Heart left ventricle (tissue), 16 donors: ENCODE measurements at regions not wholly inside any gene's neighbourhood (a gene's known extent, or its start where the extent isn't known, plus 50 kb on each side); places are given as distances from the start of the nearest gene placed in this dataset.

Experiments used
- ATAC-seq, 4 donors: fragments of 200-7000 bp; cut with Tn5 transposase; one replicate each; pipeline ENCODE4 v1.9.1; 2020 to 2022; ENCODE audit warnings: moderate library complexity in 4 of 4, mild to moderate bottlenecking in 3 of 4, moderate number of reproducible peaks in 1 of 4
- DNase-seq, 5 donors: peaks; one replicate each; pipeline ENCODE4 v3.0.0-alpha.2; 2020
- H3K27ac ChIP-seq, 12 donors: fragments of 200-600 bp; sonication (generic) in 4 of 12; one replicate each; pipeline versions ENCODE4 v1.5.0 to v1.8.0; 2016 to 2022; ENCODE audit warnings: mild to moderate bottlenecking in 2 of 12
- H3K27me3 ChIP-seq, 9 donors: fragments of 200-600 bp; sonication (generic) in 2 of 9; one replicate each; pipeline versions ENCODE4 v1.5.1 to v1.8.0; 2016 to 2022; ENCODE audit warnings: mild to moderate bottlenecking in 3 of 9
- H3K36me3 ChIP-seq, 9 donors: fragments of 200-600 bp; sonication (generic) in 2 of 9; one replicate each; pipeline versions ENCODE4 v1.5.0 to v1.8.0; 2018 to 2022; ENCODE audit warnings: mild to moderate bottlenecking in 2 of 9
- H3K4me1 ChIP-seq, 12 donors: fragments of 200-600 bp; sonication (generic) in 4 of 12; one replicate each; pipeline versions ENCODE4 v1.5.0 to v1.8.0; 2016 to 2022; ENCODE audit warnings: mild to moderate bottlenecking in 3 of 12
- H3K4me3 ChIP-seq, 12 donors: fragments of 200-600 bp; sonication (generic) in 4 of 12; one replicate each; pipeline versions ENCODE4 v1.5.0 to v1.8.0; 2017 to 2022; ENCODE audit warnings: mild to moderate bottlenecking in 9 of 12, moderate library complexity in 4 of 12
- H3K9me3 ChIP-seq, 12 donors: fragments of 200-600 bp; sonication (generic) in 4 of 12; one replicate each; pipeline versions ENCODE4 v1.5.0 to v1.8.0; 2016 to 2022; ENCODE audit warnings: mild to moderate bottlenecking in 1 of 12
- POLR2A ChIP-seq, 2 donors: fragments of 450-650 bp; IDR thresholded peaks; one replicate each; pipeline ENCODE4 v1.6.1; 2017; ENCODE audit warnings: antibody characterized with exemption in 2 of 2, mild to moderate bottlenecking in 2 of 2, moderate library complexity in 2 of 2
- WGBS, 4 donors: extraction: QIAGEN DNeasy Blood & Tissue Kit in 2 of 4; methylation state at CpG; one replicate each; pipeline versions ENCODE4 v1.1.5 to v1.1.7; 2013 to 2018; 5-methylcytosine and 5-hydroxymethylcytosine counted together
- intact Hi-C, 10 donors: fragments of 100-400 bp; cut with DNase I; formaldehyde crosslinking; loops; one replicate each; pipeline versions ENCODE4 v1.11.1 to v1.14.2; 2022
- TF ChIP-seq, protein P1 (sequence below), 12 donors: fragments of 200-600 bp; sonication (generic) in 4 of 12; IDR thresholded peaks; one replicate each; pipeline versions ENCODE4 v1.5.0 to v1.8.0; 2018 to 2022; ENCODE audit warnings: antibody characterized with exemption in 12 of 12, mild to moderate bottlenecking in 5 of 12
- donor health status: ischemic (EF 13 %, LVEDD 7.1; RV severe dilation, severe dysfunction).
- donor health status: healthy with polysubstance abuse.
- donor health status: DM: no; HTN: yes; CAD: no.
- donor health status: DM: no; HTN: no; CAD: no.
- donor health status: ischemic (EF 25% LVEDD 6.9; RV normal size, moderate dysfunction).
- donor health status: ischemic (EF 25% LVEDD 5.7; RV mildly dilated, moderate dysfunction).
- donor health status: healthy.
- donor health status: DM: yes; HTN: yes; CAD: no.
- donor health status: ischemic (EF 35%, LVEDD 5.7; RV mildly dilated, moderate dysfunction).
- donor health status: nonischemic (EF 11% LVEDD 7.7; RV severe dilation, severe dysfunction).
- donor health status: DM: yes; HTN: yes; CAD: no.
- donor health status: PGD.
- donor health status: ischemic (EF 29% LVEDD 5.4; RV normal size, mild dysfunction).
- donor health status: nonischemic (EF 23%, LVEDD 6.1; RV moderate dilation, normal function).

- TF ChIP-seq, protein P1, sequence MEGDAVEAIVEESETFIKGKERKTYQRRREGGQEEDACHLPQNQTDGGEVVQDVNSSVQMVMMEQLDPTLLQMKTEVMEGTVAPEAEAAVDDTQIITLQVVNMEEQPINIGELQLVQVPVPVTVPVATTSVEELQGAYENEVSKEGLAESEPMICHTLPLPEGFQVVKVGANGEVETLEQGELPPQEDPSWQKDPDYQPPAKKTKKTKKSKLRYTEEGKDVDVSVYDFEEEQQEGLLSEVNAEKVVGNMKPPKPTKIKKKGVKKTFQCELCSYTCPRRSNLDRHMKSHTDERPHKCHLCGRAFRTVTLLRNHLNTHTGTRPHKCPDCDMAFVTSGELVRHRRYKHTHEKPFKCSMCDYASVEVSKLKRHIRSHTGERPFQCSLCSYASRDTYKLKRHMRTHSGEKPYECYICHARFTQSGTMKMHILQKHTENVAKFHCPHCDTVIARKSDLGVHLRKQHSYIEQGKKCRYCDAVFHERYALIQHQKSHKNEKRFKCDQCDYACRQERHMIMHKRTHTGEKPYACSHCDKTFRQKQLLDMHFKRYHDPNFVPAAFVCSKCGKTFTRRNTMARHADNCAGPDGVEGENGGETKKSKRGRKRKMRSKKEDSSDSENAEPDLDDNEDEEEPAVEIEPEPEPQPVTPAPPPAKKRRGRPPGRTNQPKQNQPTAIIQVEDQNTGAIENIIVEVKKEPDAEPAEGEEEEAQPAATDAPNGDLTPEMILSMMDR (IDR thresholded peaks at IDR 0.05), result no peak
- TF ChIP-seq POLR2A (IDR thresholded peaks at IDR 0.05), result no peak
- intact Hi-C loops, result no loop called here
- ATAC-seq (no peak), DNase-seq (no peak)
- no peak overlapping the region for H3K4me3 ChIP-seq
- H3K27me3 ChIP-seq, result no peaks in the 10 kb centered on the region
- no peak overlapping the region for H3K27ac ChIP-seq
- WGBS, 4 donors, result 77 to 90% (median 82%) methylated on average over 2 of the region's 2 CpGs
- peaks cover 0 to 4% (median 0%) of the 10 kb centered on the region in 12 donors for H3K9me3 ChIP-seq
- no peaks in the 10 kb centered on the region for H3K4me1 ChIP-seq
- no peaks in the 10 kb centered on the region for H3K36me3 ChIP-seq
Measured at GRCh38 chr7:51621956-51622355, 305.3 kb upstream of the COBL start.

DNA sequence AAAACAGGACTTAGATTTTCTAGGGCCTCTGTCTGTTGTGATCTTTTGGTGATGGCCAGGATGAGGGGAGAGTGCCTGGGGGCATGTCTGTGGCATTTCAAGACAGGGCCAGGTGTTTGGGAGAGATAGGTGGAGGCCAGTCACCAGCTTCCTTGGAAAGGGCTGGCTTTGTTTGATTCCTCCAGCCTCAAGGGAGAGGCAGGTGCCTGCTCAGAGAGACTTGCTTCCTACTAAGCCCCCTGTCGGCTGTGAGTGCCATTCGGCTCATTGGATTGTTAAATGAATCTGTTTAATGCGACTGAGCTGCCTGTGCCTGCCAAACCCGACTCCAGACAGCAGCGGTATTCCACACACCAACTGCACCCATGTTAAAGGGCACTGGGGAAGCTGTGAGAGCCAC, 304.1 kb upstream of the COBL start:
- H3K27me3 ChIP-seq, result no peaks in the 10 kb centered on the region
- no peaks in the 10 kb centered on the region for H3K4me1 ChIP-seq
- intact Hi-C loops, result no loop called here
- H3K4me3 ChIP-seq, result no peak overlapping the region
- ATAC-seq, result no peak
- WGBS, 4 donors, result 49 to 90% (median 57%) methylated on average over 3 to 5 of the region's 5 CpGs
- TF ChIP-seq POLR2A (IDR thresholded peaks at IDR 0.05), result no peak
- TF ChIP-seq, protein P1 (IDR thresholded peaks at IDR 0.05), result no peak
- H3K36me3 ChIP-seq, result no peaks in the 10 kb centered on the region
- H3K9me3 ChIP-seq, result peaks cover 0 to 4% (median 0%) of the 10 kb centered on the region in 12 donors
- H3K27ac ChIP-seq, result no peak overlapping the region
- no peak for DNase-seq

- WGBS, 4 donors, result 67 to 81% (median 74%) methylated on average over 3 of the region's 3 CpGs
- no peak overlapping the region for H3K4me3 ChIP-seq
- intact Hi-C loops, result no loop called here
- H3K36me3 ChIP-seq, result no peaks in the 10 kb centered on the region
- H3K27ac ChIP-seq, result no peak overlapping the region
- H3K4me1 ChIP-seq, result peaks cover 0 to under 1% (median 0%) of the 10 kb centered on the region in 12 donors
- DNase-seq (no peak), ATAC-seq (no peak)
- TF ChIP-seq POLR2A (IDR thresholded peaks at IDR 0.05), result no peak
- H3K9me3 ChIP-seq, result peaks cover 0 to 4% (median 0%) of the 10 kb centered on the region in 12 donors
- no peaks in the 10 kb centered on the region for H3K27me3 ChIP-seq
Measured at GRCh38 chr7:51619880-51620279, 303.3 kb upstream of the COBL start.

DNA sequence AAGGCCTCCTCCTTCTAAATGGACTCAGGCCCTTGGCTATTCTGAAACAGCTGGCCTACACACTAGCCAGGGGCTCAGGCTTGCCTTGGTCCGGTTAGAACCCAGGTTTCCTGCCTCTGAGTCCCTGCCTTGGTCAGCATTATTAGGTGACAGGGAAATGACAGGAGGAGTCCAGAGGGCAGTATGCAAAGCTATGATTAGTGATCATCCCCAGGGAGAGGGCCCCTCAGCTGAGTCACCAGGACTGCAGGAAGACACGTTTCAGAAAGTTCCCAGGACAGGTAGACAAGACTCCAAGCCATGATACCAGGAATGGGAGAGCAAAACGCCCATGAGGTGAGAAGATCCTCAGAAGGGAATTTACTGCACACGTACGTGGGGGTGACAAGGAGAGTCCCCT, 301.1 kb upstream of the COBL start:
- H3K9me3 ChIP-seq, result peaks cover 0 to under 1% (median 0%) of the 10 kb centered on the region in 12 donors
- H3K4me1 ChIP-seq, result peaks cover 0 to 6% (median 0%) of the 10 kb centered on the region in 12 donors
- H3K27ac ChIP-seq, result no peak overlapping the region
- intact Hi-C loops, result no loop called here
- no peak for ATAC-seq
- H3K4me3 ChIP-seq, result no peak overlapping the region
- TF ChIP-seq POLR2A (IDR thresholded peaks at IDR 0.05), result no peak
- H3K36me3 ChIP-seq, result no peaks in the 10 kb centered on the region
- no peaks in the 10 kb centered on the region for H3K27me3 ChIP-seq
- WGBS, 4 donors, result 64 to 88% (median 72%) methylated on average over 5 of the region's 5 CpGs
- no peak for DNase-seq

DNA sequence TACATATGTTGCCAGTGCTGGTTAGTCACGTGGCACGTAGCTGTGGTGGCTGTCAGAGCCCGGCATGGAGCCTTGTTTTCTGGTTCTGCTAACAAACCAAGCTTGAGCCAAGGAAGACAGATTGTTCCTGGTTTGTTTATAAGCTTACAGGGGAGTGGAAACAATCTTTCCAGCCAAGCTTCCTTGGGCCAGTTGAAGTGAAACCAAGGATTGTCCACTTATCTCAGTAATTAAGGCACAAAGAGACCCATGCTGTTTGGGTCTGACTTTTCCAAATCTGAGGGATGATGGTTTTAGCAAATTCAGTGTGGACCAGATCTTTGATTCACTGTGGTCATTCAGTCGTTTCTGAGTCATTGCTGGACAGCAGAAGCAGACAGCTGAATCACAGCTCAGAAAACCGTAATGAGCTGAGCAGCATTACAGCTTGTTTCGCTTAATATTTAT, 297.3 kb upstream of the COBL start:
- intact Hi-C loops, result no loop called here
- H3K36me3 ChIP-seq, result no peaks in the 10 kb centered on the region
- H3K4me1 ChIP-seq, result peaks cover 0 to 6% (median 0%) of the 10 kb centered on the region in 12 donors
- peak; percentile 63 to 93 (median 79) for ATAC-seq
- H3K4me3 ChIP-seq, result no peak overlapping the region
- DNase-seq, result no peak
- peak overlapping the region in 3 of 12 donors; percentile 46 to 55 (median 50) for H3K27ac ChIP-seq
- no peaks in the 10 kb centered on the region for H3K27me3 ChIP-seq
- 49 to 68% (median 56%) methylated on average over 6 of the region's 6 CpGs for WGBS, 4 donors
- TF ChIP-seq, protein P1 (IDR thresholded peaks at IDR 0.05), result no peak
- no peak for TF ChIP-seq POLR2A (IDR thresholded peaks at IDR 0.05)
- H3K9me3 ChIP-seq, result no peaks in the 10 kb centered on the region
